ENCODE measurements at regions not wholly inside any gene's neighbourhood (a gene's known extent, or its start where the extent isn't known, plus 50 kb on each side); places are given as distances from the start of the nearest gene placed in this dataset.

DNA sequence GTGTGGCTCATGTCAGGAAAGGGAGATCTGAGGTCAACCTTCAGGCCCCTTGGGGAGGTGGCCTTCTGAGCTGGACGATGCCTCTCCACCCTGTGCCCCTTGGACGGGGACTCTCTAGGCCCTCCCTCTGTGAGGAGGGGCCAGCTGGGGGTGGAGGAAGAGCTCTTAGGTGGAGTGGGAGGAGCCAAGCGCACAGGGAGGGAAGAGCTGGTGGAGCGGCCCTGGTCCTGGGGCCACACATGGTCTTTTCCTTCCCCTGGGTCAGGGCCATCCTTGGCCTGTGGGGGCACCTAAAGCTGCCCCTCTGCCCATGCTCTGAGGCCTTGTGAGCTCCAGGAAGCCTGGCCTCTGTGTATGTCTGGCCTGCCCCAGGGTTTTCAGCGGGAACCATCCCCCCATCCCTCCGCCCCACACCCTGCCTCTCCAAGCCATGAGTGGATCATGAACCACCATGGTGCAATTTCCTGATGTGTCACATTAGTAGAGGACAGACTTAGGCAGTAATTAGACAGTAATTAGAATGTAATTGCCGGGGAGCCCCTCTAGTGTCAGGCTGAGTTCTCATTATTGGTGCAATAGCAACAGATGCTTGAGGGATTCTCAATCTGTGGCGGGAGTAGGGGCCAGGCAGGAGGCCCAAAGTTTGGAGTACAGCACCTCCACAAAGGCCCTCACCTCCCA lies 63.0 kb downstream of the GLI2 start:
- WGBS, 10 experiments, result 10 to 100% (median 60%) methylated on average over 1 to 3 of the region's 8 CpGs; no CpG with 5 or more reads in 6 of the 10 experiments
- no peak overlapping the region for H3K27ac ChIP-seq
- in situ Hi-C loops (cut with MboI; ENCODE audit: low pct_unique_long_range_greater_than_20kb in 2 of 9, low sequenced_read_pairs in 9 of 9, unreplicated experiment in 9 of 9), result no loop called here
- no peak overlapping the region for H3K4me3 ChIP-seq
- peak in 3 of 8 experiments; percentile 29 to 65 (median 58) for ATAC-seq (replicated peaks in 6 of 8)
- H3K4me1 ChIP-seq (replicated peaks in 1 of 2), result peaks cover 3 to 48% of the 10 kb centered on the region in 2 donors

DNA sequence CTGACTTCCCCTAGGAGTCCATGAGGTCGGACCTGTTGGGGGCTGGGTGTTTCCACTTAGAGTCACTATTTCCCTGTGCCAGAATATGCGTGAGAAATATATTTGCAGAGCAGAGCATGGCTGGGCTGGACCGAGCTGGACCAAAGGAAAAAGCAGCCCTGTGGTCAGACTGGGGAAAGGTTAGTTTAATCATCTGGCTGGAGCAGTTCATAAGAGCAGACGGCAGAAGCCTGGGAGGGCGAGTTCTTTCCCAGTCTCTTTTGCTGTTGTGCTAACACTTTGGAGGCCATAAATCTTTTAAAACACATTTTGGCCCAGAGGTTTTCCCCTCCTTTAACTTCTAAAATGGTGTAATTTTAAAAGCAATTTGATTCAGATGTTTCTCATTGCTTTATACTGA lies 66.5 kb downstream of the GLI2 start:
- Histone ChIP-seq H3K27ac (no peak overlapping the region), H3K4me1 (replicated peaks in 1 of 2) (peaks cover 7 to 21% of the 10 kb centered on the region in 2 donors), H3K4me3 (no peak overlapping the region)
- in situ Hi-C loops (cut with MboI; ENCODE audit: low pct_unique_long_range_greater_than_20kb in 2 of 9, low sequenced_read_pairs in 9 of 9, unreplicated experiment in 9 of 9), result no loop called here
- peak in 3 of 8 experiments; percentile 17 to 39 (median 25) for ATAC-seq (replicated peaks in 6 of 8)
- 9 to 100% (median 73%) methylated on average over 1 to 4 of the region's 5 CpGs for WGBS, 10 experiments

DNA sequence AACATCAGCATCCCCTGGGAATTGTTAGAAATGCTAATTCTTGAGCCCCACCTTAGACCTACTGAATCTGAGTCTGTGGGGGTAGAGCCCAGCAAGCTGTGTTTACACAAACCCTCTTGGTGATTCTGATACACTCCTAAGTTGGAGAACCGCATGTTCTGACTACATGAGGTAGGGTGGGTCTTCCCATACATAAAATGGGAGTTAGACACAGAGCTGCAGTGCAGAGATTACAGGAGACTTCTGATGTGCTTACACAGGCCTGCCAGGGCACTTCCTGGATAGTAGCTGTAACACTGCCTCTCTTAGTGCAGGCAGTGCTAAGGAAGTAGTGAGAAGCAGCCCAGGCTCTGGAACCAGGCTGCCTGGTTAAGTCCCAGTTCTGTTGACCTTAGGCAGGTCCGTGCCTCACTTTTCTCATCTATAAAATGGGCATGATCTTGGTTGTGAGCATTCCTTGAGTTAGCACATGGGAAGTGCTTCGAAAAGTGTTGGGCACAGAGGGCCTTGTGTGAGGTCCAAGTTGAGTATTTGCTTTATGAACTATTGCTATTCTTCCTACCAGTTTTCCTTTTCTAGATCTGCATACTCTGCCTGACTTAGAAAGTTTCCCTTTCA lies 67.3 kb downstream of the GLI2 start:
- Histone ChIP-seq H3K4me3 (no peak overlapping the region), H3K4me1 (replicated peaks in 1 of 2) (peaks cover 7 to 14% of the 10 kb centered on the region in 2 donors), H3K27ac (no peak overlapping the region)
- ATAC-seq (replicated peaks in 6 of 8), result peak in 3 of 8 experiments; percentile 60 to 79 (median 75)
- in situ Hi-C loops (cut with MboI; ENCODE audit: low pct_unique_long_range_greater_than_20kb in 2 of 9, low sequenced_read_pairs in 9 of 9, unreplicated experiment in 9 of 9), result no loop called here
- WGBS, 10 experiments, result 63 to 100% (median 95%) methylated on average over 1 to 3 of the region's 3 CpGs; no CpG with 5 or more reads in 6 of the 10 experiments

DNA sequence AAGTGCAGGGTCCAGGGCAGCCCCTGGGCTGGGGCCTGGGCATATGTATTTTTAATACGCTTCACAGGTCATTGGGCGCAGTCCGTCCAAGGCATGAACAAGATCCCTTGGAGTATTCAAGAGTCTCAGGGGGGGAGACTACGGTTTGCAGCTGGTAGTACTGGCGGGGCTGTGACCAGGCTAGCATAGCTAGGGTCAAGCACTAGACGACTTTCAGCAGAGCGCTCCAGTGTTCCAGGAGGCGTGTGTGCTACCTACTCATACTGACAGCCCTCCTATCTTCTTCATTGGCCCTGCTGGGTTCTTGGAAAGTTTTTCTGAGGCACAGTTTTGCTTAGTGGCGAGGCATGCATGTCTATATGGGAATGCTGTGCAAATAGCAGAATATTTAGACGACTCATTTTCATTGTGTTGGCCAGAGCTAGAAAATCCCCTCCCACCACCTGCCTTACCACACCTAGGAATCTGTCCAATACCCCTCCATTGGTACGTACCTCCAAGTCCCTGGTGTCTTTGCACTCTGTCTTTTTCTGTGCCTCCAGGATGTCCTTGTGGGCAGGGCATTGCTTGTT lies 68.2 kb downstream of the GLI2 start:
- ATAC-seq (replicated peaks in 6 of 8), result peak in 3 of 8 experiments; percentile 53 to 74 (median 59)
- 20 to 100% (median 94%) methylated on average over 1 to 4 of the region's 11 CpGs; no CpG with 5 or more reads in 2 of the 10 experiments for WGBS, 10 experiments
- Histone ChIP-seq H3K4me1 (replicated peaks in 1 of 2) (peaks cover 6 to 7% of the 10 kb centered on the region in 2 donors), H3K4me3 (no peak overlapping the region), H3K27ac (no peak overlapping the region)
- in situ Hi-C loops (cut with MboI; ENCODE audit: low pct_unique_long_range_greater_than_20kb in 2 of 9, low sequenced_read_pairs in 9 of 9, unreplicated experiment in 9 of 9), result no loop called here

DNA sequence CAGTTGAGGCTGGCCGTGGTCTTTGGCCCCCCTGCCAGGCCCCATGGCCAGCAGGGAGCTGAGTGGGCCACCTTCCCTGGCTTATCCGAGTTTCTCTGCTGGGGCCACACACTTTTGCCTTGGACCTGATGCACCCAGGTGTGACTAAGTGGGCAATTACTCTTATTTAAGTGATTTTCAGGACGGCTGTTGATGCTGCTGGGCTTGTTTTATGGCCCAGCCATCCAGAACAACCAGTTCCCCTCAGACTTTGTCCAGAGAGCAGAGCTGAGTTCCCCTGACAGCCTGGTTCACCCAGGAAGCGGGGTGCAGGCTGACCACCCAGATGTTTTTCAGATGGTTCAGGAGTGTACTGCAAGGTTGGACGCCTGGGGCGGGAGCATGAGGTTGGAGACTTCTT lies 68.8 kb downstream of the GLI2 start:
- peaks cover 9 to 11% of the 10 kb centered on the region in 2 donors for H3K4me1 ChIP-seq (replicated peaks in 1 of 2)
- H3K27ac ChIP-seq, result no peak overlapping the region
- no peak overlapping the region for H3K4me3 ChIP-seq
- in situ Hi-C loops (cut with MboI; ENCODE audit: low pct_unique_long_range_greater_than_20kb in 2 of 9, low sequenced_read_pairs in 9 of 9, unreplicated experiment in 9 of 9), result no loop called here
- WGBS, 10 experiments, result 83 to 100% (median 88%) methylated on average over 2 to 3 of the region's 6 CpGs; no CpG with 5 or more reads in 7 of the 10 experiments
- ATAC-seq (replicated peaks in 6 of 8), result peak in 1 of 8 experiments; percentile 37

DNA sequence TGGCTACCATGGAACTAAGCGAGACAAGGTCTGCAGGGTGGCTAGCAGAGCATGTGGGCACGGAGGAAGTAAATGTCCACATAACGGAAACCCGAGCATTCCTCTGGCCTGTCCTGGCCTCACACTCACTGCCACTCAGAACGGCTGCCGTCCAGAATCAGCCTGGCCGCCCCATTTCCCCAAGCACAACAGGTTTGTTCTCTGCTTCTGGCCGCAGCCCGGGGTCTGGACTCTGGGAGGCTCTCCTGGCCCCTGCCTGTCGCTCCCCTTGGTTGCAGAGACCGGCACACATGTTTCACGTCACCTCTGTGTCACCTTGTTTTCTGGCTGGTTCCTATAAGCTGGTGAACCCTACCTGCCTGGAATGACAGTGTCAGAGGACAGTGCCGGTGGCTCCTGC lies 69.3 kb downstream of the GLI2 start:
- in situ Hi-C loops (cut with MboI; ENCODE audit: low pct_unique_long_range_greater_than_20kb in 2 of 9, low sequenced_read_pairs in 9 of 9, unreplicated experiment in 9 of 9), result no loop called here
- peaks cover 13 to 17% of the 10 kb centered on the region in 2 donors for H3K4me1 ChIP-seq (replicated peaks in 1 of 2)
- H3K4me3 ChIP-seq, result no peak overlapping the region
- no peak overlapping the region for H3K27ac ChIP-seq
- no peak for ATAC-seq (replicated peaks in 6 of 8)
- WGBS, 10 experiments, result 80 to 100% (median 100%) methylated on average over 1 to 5 of the region's 13 CpGs; no CpG with 5 or more reads in 5 of the 10 experiments

DNA sequence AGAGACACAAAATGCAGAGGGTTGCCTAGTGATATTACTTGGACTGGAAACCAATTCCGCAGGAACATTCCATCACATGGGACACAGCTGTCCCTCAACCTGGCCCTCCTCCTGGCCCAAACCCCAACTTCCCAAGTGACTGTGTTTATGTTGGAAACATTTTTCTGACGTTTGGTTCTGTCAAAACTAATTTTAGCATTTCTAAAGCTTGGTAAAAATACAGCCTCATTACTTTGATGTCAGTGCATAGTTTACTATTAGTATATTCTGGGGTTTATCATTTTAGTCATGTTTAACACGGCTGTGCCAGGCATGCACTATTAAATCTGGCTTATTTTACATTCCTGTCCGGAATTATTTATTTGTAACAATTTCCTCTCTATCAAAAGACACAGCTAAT lies 69.9 kb downstream of the GLI2 start:
- in situ Hi-C loops (cut with MboI; ENCODE audit: low pct_unique_long_range_greater_than_20kb in 2 of 9, low sequenced_read_pairs in 9 of 9, unreplicated experiment in 9 of 9), result no loop called here
- no peak for ATAC-seq (replicated peaks in 6 of 8)
- Histone ChIP-seq H3K4me1 (replicated peaks in 1 of 2) (peaks cover 18 to 20% of the 10 kb centered on the region in 2 donors), H3K4me3 (no peak overlapping the region), H3K27ac (no peak overlapping the region)
- WGBS, 10 experiments, result 0 to 100% (median 79%) methylated on average over 1 to 4 of the region's 4 CpGs; no CpG with 5 or more reads in 1 of the 10 experiments

DNA sequence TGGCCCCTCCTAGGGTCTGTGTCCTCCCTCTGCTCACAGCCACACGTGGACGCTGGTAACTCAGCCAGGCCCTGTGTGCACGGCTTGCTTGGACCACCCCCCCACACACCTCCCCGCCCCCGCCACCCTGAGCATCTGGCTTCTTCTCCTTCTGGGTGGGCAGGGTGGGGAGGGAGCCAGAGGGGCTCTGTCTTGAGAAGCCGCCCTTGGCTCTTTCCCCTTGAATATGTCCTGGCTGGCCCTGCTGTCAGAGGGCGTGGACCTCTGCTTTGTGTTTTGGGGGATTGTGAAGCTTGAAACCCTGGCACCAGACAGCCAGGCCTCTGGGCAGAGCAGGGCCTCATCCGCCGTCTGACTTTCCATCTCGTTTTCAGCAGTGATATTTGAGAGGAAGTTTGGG lies 72.1 kb downstream of the GLI2 start:
- ATAC-seq (replicated peaks in 6 of 8), result no peak
- in situ Hi-C loops (cut with MboI; ENCODE audit: low pct_unique_long_range_greater_than_20kb in 2 of 9, low sequenced_read_pairs in 9 of 9, unreplicated experiment in 9 of 9), result no loop called here
- H3K4me3 ChIP-seq, result no peak overlapping the region
- H3K4me1 ChIP-seq (replicated peaks in 1 of 2), result peaks cover 13 to 20% of the 10 kb centered on the region in 2 donors
- WGBS, 10 experiments, result 100% methylated on average over 2 of the region's 10 CpGs; no CpG with 5 or more reads in 9 of the 10 experiments
- no peak overlapping the region for H3K27ac ChIP-seq

DNA sequence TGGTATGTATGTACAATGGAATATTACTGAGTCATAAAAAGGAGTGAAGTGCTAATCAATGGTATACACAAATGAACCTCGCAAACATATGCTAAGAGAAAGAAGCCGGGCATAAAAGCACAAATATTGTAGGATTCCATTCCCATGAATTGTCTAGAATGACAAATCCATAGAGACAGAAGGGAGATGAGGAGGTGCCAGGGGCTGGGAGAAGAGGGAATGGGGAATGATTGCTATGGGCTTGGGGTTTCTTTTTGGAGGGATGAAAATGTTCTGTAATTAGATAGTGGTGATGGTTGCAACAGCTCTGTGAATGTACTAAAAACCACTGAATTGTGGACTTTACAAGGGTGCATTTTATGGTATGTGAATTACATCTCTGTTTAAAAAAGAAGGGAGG lies 73.5 kb downstream of the GLI2 start:
- WGBS, 10 experiments, result 17 to 100% (median 84%) methylated on average over 1 to 2 of the region's 2 CpGs
- in situ Hi-C loops (cut with MboI; ENCODE audit: low pct_unique_long_range_greater_than_20kb in 2 of 9, low sequenced_read_pairs in 9 of 9, unreplicated experiment in 9 of 9), result no loop called here
- Histone ChIP-seq H3K4me3 (no peak overlapping the region), H3K4me1 (replicated peaks in 1 of 2) (peaks cover 13 to 18% of the 10 kb centered on the region in 2 donors), H3K27ac (peak overlapping the region; percentile 19 to 70)
- ATAC-seq (replicated peaks in 6 of 8), result no peak

DNA sequence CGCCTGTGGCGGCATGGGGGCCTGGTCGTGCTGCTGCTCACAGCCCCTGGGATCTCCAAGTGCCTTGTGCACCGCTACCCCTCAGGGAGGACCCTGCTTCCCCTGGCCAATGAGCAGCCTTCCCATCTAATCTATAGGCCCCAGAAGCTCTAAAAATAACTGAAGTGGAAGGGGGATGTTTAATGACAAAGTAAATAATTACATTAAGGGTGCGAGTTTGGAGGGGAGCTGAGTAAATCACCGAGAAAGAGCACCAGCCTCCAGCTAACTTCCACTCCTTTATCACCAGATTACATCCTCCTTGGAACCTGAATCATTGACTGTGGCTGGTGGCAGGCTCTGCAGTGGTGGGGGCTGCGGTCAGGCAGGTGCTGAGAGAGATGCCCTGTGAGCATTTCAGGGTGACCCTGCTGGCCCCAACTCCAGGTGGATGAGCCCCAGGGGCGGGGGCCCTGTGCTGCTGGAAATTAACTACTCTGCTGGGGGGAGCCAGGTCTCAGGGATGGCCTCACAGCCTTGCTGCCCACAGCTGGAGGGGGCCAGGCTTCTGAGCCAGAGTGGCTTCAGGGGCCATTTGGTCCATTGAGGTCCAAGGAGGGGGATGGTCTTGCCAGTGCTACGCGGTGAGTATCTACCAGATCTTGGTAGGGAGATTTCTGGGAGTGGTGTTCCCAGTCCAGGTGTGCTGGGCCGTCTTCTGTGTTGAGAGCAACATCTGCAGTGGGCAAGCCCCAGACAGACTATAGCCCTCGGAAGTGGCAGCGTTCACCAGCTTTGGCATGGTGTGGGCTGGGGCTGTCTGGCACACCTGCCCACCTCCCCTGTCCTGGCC lies 74.2 kb downstream of the GLI2 start:
- peaks cover 13 to 14% of the 10 kb centered on the region in 2 donors for H3K4me1 ChIP-seq (replicated peaks in 1 of 2)
- no peak overlapping the region for H3K4me3 ChIP-seq
- in situ Hi-C loops (cut with MboI; ENCODE audit: low pct_unique_long_range_greater_than_20kb in 2 of 9, low sequenced_read_pairs in 9 of 9, unreplicated experiment in 9 of 9), result no loop called here
- 40 to 100% (median 80%) methylated on average over 1 to 4 of the region's 13 CpGs; no CpG with 5 or more reads in 3 of the 10 experiments for WGBS, 10 experiments
- peak overlapping the region; percentile 41 to 70 for H3K27ac ChIP-seq
- ATAC-seq (replicated peaks in 6 of 8), result peak in 5 of 8 experiments; percentile 79 to 91 (median 82)

DNA sequence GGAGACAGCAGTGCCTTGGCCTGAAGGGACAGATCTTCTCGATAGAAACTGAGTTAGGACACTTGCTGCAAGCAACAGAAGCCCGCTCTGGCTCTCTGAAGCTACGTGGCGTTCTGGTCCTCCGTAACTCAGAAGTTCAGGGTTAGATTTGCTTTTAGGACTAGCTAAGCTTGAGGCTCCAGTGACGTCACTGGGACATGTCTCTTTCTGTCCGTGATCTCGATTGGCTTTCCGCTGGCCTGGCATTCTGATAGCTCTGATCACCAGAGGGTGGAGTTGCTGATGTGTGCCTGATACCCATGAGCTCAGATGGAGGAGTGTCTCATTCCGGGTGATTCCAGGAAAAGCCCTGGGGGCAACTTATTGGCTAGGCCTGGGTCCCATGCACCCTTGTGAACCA lies 75.0 kb downstream of the GLI2 start:
- 87 to 98% (median 90%) methylated on average over 2 to 7 of the region's 10 CpGs; no CpG with 5 or more reads in 3 of the 10 experiments for WGBS, 10 experiments
- no peak for ATAC-seq (replicated peaks in 6 of 8)
- in situ Hi-C loops (cut with MboI; ENCODE audit: low pct_unique_long_range_greater_than_20kb in 2 of 9, low sequenced_read_pairs in 9 of 9, unreplicated experiment in 9 of 9), result no loop called here
- no peak overlapping the region for H3K27ac ChIP-seq
- H3K4me1 ChIP-seq (replicated peaks in 1 of 2), result peaks cover 13 to 14% of the 10 kb centered on the region in 2 donors
- H3K4me3 ChIP-seq, result no peak overlapping the region

DNA sequence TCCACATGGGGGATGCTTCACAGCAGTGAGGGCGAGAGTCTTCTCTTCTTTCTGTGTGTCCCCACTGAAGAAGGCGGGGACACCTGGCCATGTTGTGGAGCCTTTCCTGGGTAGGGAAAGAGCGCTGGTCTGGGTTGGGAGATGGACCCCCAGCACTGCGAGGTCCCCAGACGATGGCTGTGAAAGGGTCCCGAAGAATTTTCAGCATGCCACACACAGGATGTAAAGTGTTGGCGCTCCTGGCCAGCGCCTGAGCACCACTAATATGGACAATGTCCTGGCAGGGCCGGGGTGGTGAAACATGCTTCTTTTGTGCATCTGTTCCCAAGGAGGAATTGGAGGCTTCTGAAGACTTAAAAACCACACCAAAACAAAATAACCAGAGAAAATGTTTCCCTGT lies 77.2 kb downstream of the GLI2 start:
- Histone ChIP-seq H3K4me1 (replicated peaks in 1 of 2) (peaks cover 14% of the 10 kb centered on the region in 2 donors), H3K4me3 (no peak overlapping the region), H3K27ac (no peak overlapping the region)
- in situ Hi-C loops (cut with MboI; ENCODE audit: low pct_unique_long_range_greater_than_20kb in 2 of 9, low sequenced_read_pairs in 9 of 9, unreplicated experiment in 9 of 9), result no loop called here
- no peak for ATAC-seq (replicated peaks in 6 of 8)
- WGBS, 10 experiments, result 67 to 100% (median 93%) methylated on average over 1 to 6 of the region's 9 CpGs; no CpG with 5 or more reads in 2 of the 10 experiments

Measured in motor neuron (in vitro differentiated cells).